GM12865 (cell line): ENCODE measurements at regions not wholly inside any gene's neighbourhood (a gene's known extent, or its start where the extent isn't known, plus 50 kb on each side); places are given as distances from the start of the nearest gene placed in this dataset.

Experiments used
- DNase-seq: peaks from one replicate; pipeline ENCODE4 v3.0.0; 2010; ENCODE audit warnings: low read depth
- H3K4me3 ChIP-seq: 2 replicates; pipeline ENCODE4 v1.5.1; 2011; ENCODE audit warnings: mild to moderate bottlenecking, low read depth, low read length, control low read depth
- CTCF ChIP-seq: IDR thresholded peaks from 2 replicates; pipeline ENCODE4 v1.5.1; 2011; ENCODE audit warnings: low read length, control low read depth, low read depth, inconsistent platforms; ENCODE audit not compliant: insufficient read depth; ENCODE audit errors: missing control alignments

- no peak for TF ChIP-seq CTCF
- no peak overlapping the region for H3K4me3 ChIP-seq
- DNase-seq = no peak
Observed at GRCh38 chr2:237250599-237250998, 163.4 kb downstream of the COL6A3 start.

GRCh38 chr2:237251986-237252385, 162.0 kb downstream of the COL6A3 start:
- DNase-seq = no peak
- TF ChIP-seq CTCF = no peak

GRCh38 chr2:237253046-237253702, 160.8 kb downstream of the COL6A3 start:
- no peak for DNase-seq
- no peak overlapping the region for H3K4me3 ChIP-seq
- TF ChIP-seq CTCF = no peak

More at GRCh38 chr2:237251986-237252385, 162.0 kb downstream of the COL6A3 start:
- H3K4me3 ChIP-seq = no peak overlapping the region

- no peak for TF ChIP-seq CTCF
- no peak overlapping the region for H3K4me3 ChIP-seq
- DNase-seq = no peak
Observed at GRCh38 chr2:237254369-237254861, 159.5 kb downstream of the COL6A3 start.

- H3K4me3 ChIP-seq = no peak overlapping the region
- TF ChIP-seq CTCF = no peak
- no peak for DNase-seq
Observed at GRCh38 chr2:237254911-237255578, 158.9 kb downstream of the COL6A3 start.

GRCh38 chr2:237256887-237257286, 157.1 kb downstream of the COL6A3 start:
- H3K4me3 ChIP-seq = no peak overlapping the region
- no peak for DNase-seq
- no peak for TF ChIP-seq CTCF

- no peak for DNase-seq
- no peak for TF ChIP-seq CTCF
- H3K4me3 ChIP-seq = no peak overlapping the region
Observed at GRCh38 chr2:237257471-237257951, 156.5 kb downstream of the COL6A3 start.
